ENCODE measurements at regions not wholly inside any gene's neighbourhood (a gene's known extent, or its start where the extent isn't known, plus 50 kb on each side); places are given as distances from the start of the nearest gene placed in this dataset.

DNA sequence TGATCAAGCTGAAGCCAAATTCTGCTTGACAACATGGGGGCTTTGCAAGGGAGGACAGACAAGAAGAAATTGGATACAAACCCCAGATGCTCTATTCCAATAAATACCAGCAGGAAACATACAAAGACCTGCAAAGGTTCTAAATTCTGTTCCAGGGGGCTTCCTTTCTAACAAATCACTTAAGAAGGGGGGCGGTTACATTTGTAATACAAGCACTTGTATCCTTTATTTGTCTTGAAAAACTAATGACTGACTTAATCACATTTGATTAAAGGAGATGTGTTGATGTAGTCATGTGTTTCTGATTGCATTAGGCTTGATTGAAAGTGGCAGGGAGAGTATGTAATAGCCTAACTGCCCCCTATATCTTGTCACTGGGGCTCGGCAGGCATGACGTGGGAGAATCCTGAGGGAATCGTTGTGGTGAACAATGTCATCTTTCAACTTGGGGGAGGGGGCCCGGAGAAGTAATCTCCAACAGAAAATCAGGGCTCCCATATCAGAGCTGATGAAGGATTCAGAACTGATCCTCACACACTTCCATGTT lies 361.7 kb downstream of the INSC start:
- TF ChIP-seq, protein P1, sequence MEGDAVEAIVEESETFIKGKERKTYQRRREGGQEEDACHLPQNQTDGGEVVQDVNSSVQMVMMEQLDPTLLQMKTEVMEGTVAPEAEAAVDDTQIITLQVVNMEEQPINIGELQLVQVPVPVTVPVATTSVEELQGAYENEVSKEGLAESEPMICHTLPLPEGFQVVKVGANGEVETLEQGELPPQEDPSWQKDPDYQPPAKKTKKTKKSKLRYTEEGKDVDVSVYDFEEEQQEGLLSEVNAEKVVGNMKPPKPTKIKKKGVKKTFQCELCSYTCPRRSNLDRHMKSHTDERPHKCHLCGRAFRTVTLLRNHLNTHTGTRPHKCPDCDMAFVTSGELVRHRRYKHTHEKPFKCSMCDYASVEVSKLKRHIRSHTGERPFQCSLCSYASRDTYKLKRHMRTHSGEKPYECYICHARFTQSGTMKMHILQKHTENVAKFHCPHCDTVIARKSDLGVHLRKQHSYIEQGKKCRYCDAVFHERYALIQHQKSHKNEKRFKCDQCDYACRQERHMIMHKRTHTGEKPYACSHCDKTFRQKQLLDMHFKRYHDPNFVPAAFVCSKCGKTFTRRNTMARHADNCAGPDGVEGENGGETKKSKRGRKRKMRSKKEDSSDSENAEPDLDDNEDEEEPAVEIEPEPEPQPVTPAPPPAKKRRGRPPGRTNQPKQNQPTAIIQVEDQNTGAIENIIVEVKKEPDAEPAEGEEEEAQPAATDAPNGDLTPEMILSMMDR (IDR thresholded peaks at IDR 0.05): no peak

DNA sequence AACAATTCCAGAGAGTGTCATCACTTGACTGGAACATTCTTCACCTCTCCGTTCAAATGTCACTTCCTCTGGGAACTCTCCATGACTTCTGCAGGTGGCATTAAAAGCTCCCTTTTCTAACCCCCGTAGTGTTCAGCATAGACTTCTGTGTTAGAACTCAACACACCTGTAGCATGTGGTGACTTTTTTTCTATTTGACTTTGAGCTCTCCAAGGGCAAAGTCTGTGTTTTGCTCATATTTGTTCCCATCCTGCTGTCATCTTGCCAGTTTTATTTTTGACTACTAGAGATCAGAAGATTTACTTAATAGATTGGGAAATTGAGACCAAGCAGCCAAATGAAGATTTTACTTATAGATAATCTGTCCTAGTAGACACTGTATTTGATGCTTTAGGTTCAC lies 367.1 kb downstream of the INSC start:
- no peaks in the 10 kb centered on the region for H3K9me3 ChIP-seq (ENCODE audit: control insufficient read depth, insufficient read depth, low read length)
- H3K36me3 Mint-ChIP-seq: no peaks in the 10 kb centered on the region
- H3K4me1 ChIP-seq (ENCODE audit: control insufficient read depth, insufficient read depth, low read length): no peaks in the 10 kb centered on the region
- WGBS (ENCODE audit: insufficient coverage): 94% methylated on average over 2 of the region's 2 CpGs
- peaks cover 7 to 9% of the 10 kb centered on the region in 2 donors for H3K9me3 Mint-ChIP-seq
- H3K4me3 ChIP-seq (ENCODE audit: low read length): no peak overlapping the region
- TF ChIP-seq, protein P1 (IDR thresholded peaks at IDR 0.05): no peak
- no peaks in the 10 kb centered on the region for H3K4me1 Mint-ChIP-seq
- H3K27me3 Mint-ChIP-seq (ENCODE audit: low read depth in 2 of 2): no peaks in the 10 kb centered on the region
- no peaks in the 10 kb centered on the region for H3K27me3 ChIP-seq (ENCODE audit: control insufficient read depth, insufficient read depth, low read length)
- intact Hi-C loops (cut with micrococcal nuclease): no loop called here
- H3K27ac ChIP-seq (ENCODE audit: low read length): no peak overlapping the region
- no peak overlapping the region for H3K27ac Mint-ChIP-seq
- no peak for ATAC-seq
- H3K4me3 Mint-ChIP-seq: no peak overlapping the region
- no peak for DNase-seq
- H3K36me3 ChIP-seq (ENCODE audit: control insufficient read depth, insufficient read depth, low read length): no peaks in the 10 kb centered on the region

More for the DNA sequence above, 361.7 kb downstream of the INSC start:
- Mint-ChIP-seq H3K27me3 (ENCODE audit: low read depth in 2 of 2) (no peaks in the 10 kb centered on the region), H3K4me1 (no peaks in the 10 kb centered on the region), H3K9me3 (peaks cover 3 to 7% of the 10 kb centered on the region in 2 donors), H3K27ac (no peak overlapping the region), H3K36me3 (no peaks in the 10 kb centered on the region), H3K4me3 (no peak overlapping the region)
- no peak overlapping the region for H3K27ac ChIP-seq (ENCODE audit: low read length)
- WGBS (ENCODE audit: insufficient coverage): 91% methylated on average over 4 of the region's 5 CpGs
- DNase-seq (no peak), ATAC-seq (no peak)
- intact Hi-C loops (cut with micrococcal nuclease): no loop called here
- H3K4me3 ChIP-seq (ENCODE audit: low read length): no peak overlapping the region
- H3K27me3 ChIP-seq (ENCODE audit: control insufficient read depth, insufficient read depth, low read length): no peaks in the 10 kb centered on the region
- no peaks in the 10 kb centered on the region for H3K4me1 ChIP-seq (ENCODE audit: control insufficient read depth, insufficient read depth, low read length)
- no peaks in the 10 kb centered on the region for H3K9me3 ChIP-seq (ENCODE audit: control insufficient read depth, insufficient read depth, low read length)
- no peaks in the 10 kb centered on the region for H3K36me3 ChIP-seq (ENCODE audit: control insufficient read depth, insufficient read depth, low read length)

DNA sequence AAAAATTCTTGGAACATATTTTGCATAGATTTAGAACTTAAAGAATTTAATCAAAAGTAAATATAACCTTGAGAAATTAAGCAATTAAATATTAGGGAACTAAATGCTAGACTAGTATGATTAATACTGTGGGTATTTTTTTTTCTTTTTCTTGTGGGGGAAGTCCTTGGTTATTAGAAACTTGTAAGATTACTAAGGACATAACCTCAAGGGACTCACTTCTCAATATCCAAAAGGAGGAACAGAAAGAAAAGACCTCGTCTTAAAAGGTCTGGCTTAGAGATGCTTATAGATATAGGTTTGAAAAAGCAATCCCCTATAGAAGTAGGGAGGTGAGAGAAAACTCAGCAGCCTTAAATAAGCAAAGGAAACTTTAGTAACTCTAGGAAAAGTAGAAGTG lies 368.5 kb downstream of the INSC start:
- no CpG with 5 or more reads among the region's 1 CpG for WGBS (ENCODE audit: insufficient coverage)
- H3K9me3 Mint-ChIP-seq: peaks cover 7 to 9% of the 10 kb centered on the region in 2 donors
- Histone ChIP-seq H3K27me3 (ENCODE audit: control insufficient read depth, insufficient read depth, low read length) (no peaks in the 10 kb centered on the region), H3K4me1 (ENCODE audit: control insufficient read depth, insufficient read depth, low read length) (no peaks in the 10 kb centered on the region), H3K9me3 (ENCODE audit: control insufficient read depth, insufficient read depth, low read length) (no peaks in the 10 kb centered on the region), H3K4me3 (ENCODE audit: low read length) (no peak overlapping the region), H3K36me3 (ENCODE audit: control insufficient read depth, insufficient read depth, low read length) (no peaks in the 10 kb centered on the region), H3K27ac (ENCODE audit: low read length) (no peak overlapping the region)
- no peak overlapping the region for H3K4me3 Mint-ChIP-seq
- no peak for DNase-seq
- H3K4me1 Mint-ChIP-seq: no peaks in the 10 kb centered on the region
- H3K27me3 Mint-ChIP-seq (ENCODE audit: low read depth in 2 of 2): no peaks in the 10 kb centered on the region
- H3K36me3 Mint-ChIP-seq: no peaks in the 10 kb centered on the region
- no peak overlapping the region for H3K27ac Mint-ChIP-seq
- ATAC-seq: no peak
- TF ChIP-seq, protein P1 (IDR thresholded peaks at IDR 0.05): no peak
- intact Hi-C loops (cut with micrococcal nuclease): no loop called here

DNA sequence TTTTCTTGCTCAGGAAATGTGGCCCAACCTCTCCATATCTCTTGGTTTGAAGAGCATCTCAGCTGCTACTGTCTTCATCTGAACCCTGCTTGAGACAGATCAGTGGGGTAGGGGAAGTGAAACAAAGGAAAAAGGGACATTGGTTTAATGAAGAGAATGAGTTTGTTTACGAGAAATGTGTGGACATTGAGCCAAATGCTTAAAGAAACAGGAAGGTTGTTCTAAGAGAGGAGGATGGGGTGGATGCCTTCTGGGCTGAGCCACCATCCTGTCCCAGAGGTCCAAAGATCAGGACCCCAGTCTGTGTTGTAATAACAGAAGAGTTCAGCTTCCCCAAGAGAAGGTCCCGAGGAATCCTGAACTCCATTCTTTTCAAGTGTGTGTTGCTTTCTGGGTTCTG lies 369.7 kb downstream of the INSC start:
- Histone ChIP-seq H3K9me3 (ENCODE audit: control insufficient read depth, insufficient read depth, low read length) (no peaks in the 10 kb centered on the region), H3K27me3 (ENCODE audit: control insufficient read depth, insufficient read depth, low read length) (no peaks in the 10 kb centered on the region), H3K4me1 (ENCODE audit: control insufficient read depth, insufficient read depth, low read length) (no peaks in the 10 kb centered on the region), H3K36me3 (ENCODE audit: control insufficient read depth, insufficient read depth, low read length) (no peaks in the 10 kb centered on the region), H3K27ac (ENCODE audit: low read length) (no peak overlapping the region), H3K4me3 (ENCODE audit: low read length) (no peak overlapping the region)
- no peak overlapping the region for H3K4me3 Mint-ChIP-seq
- intact Hi-C loops (cut with micrococcal nuclease): no loop called here
- H3K27me3 Mint-ChIP-seq (ENCODE audit: low read depth in 2 of 2): no peaks in the 10 kb centered on the region
- H3K36me3 Mint-ChIP-seq: no peaks in the 10 kb centered on the region
- ATAC-seq (no peak), DNase-seq (no peak)
- no peaks in the 10 kb centered on the region for H3K4me1 Mint-ChIP-seq
- no peak overlapping the region for H3K27ac Mint-ChIP-seq
- TF ChIP-seq, protein P1 (IDR thresholded peaks at IDR 0.05): no peak
- WGBS (ENCODE audit: insufficient coverage): 68% methylated on average over 2 of the region's 2 CpGs
- H3K9me3 Mint-ChIP-seq: peaks cover 7 to 9% of the 10 kb centered on the region in 2 donors

Data from natural killer cell (primary cell).